Liver (tissue), 8 donors: ENCODE measurements at regions not wholly inside any gene's neighbourhood (a gene's known extent, or its start where the extent isn't known, plus 50 kb on each side); places are given as distances from the start of the nearest gene placed in this dataset.

Experiments
- DNase-seq: peaks from one replicate; pipeline ENCODE4 v3.0.0-alpha.2; 2017; ENCODE audit warnings: low spot score
- H3K27ac ChIP-seq, 2 donors: one replicate each; pipeline ENCODE4 v1.7.0; 2013; ENCODE audit warnings: inconsistent platforms in 2 of 2, low read length in 2 of 2, control low read depth in 1 of 2, low read depth in 1 of 2, mild to moderate bottlenecking in 1 of 2
- H3K27me3 ChIP-seq, 4 donors: one replicate each; pipeline versions ENCODE4 v1.6.1 to v1.7.0; 2013; ENCODE audit warnings: low read length in 3 of 4, inconsistent platforms in 1 of 4, mild to moderate bottlenecking in 1 of 4, moderate library complexity in 1 of 4; ENCODE audit not compliant: control insufficient read depth in 4 of 4, insufficient read depth in 4 of 4
- H3K36me3 ChIP-seq, 4 donors: one replicate each; pipeline versions ENCODE4 v1.6.1 to v1.7.0; 2013; ENCODE audit warnings: low read length in 3 of 4, mild to moderate bottlenecking in 3 of 4, low read depth in 1 of 4, moderate library complexity in 1 of 4; ENCODE audit not compliant: control insufficient read depth in 4 of 4, insufficient read depth in 3 of 4
- H3K4me1 ChIP-seq, 4 donors: one replicate each; pipeline versions ENCODE4 v1.6.1 to v1.7.0; 2013; ENCODE audit warnings: low read length in 3 of 4, mild to moderate bottlenecking in 3 of 4, moderate library complexity in 1 of 4; ENCODE audit not compliant: control insufficient read depth in 4 of 4, insufficient read depth in 4 of 4
- H3K4me3 ChIP-seq, 3 donors: one replicate each; pipeline versions ENCODE4 v1.6.1 to v1.7.0; 2013; ENCODE audit warnings: low read length in 3 of 3, control low read depth in 1 of 3, low read depth in 1 of 3, mild to moderate bottlenecking in 1 of 3
- H3K9ac ChIP-seq, 2 donors: one replicate each; pipeline ENCODE4 v1.7.0; 2013; ENCODE audit warnings: low read length in 2 of 2, mild to moderate bottlenecking in 2 of 2, moderate library complexity in 2 of 2, control low read depth in 1 of 2, low read depth in 1 of 2
- H3K9me3 ChIP-seq, 4 donors: one replicate each; pipeline versions ENCODE4 v1.6.1 to v1.7.0; 2013; ENCODE audit warnings: low read length in 3 of 4; ENCODE audit not compliant: control insufficient read depth in 4 of 4
- ATF3 ChIP-seq: IDR thresholded peaks from 2 replicates; pipeline ENCODE4 v1.6.1; 2016; ENCODE audit warnings: antibody characterized with exemption
- CTCF ChIP-seq: fragments of 150-350 bp; IDR thresholded peaks from 2 replicates; pipeline ENCODE4 v1.5.1; 2017; ENCODE audit warnings: improper control_type of control experiment, low read depth, low read length; ENCODE audit not compliant: missing input control
- EGR1 ChIP-seq, 2 donors: IDR thresholded peaks; 2 replicates each; pipeline ENCODE4 v1.6.1; 2016 to 2018; ENCODE audit warnings: antibody characterized with exemption in 2 of 2, low read depth in 2 of 2
- FOXA1 ChIP-seq: IDR thresholded peaks from 2 replicates; pipeline ENCODE4 v1.6.1; 2016; ENCODE audit warnings: antibody characterized with exemption
- FOXA2 ChIP-seq: IDR thresholded peaks from 2 replicates; pipeline ENCODE4 v1.6.1; 2016; ENCODE audit warnings: antibody characterized with exemption
- GABPA ChIP-seq, 2 donors: IDR thresholded peaks in 1 of 2; conservative IDR thresholded peaks in 1 of 2; 2 replicates each; pipeline ENCODE4 v1.6.1; 2016; ENCODE audit warnings: antibody characterized with exemption in 2 of 2, mild to moderate bottlenecking in 1 of 2, moderate library complexity in 1 of 2
- HNF4A ChIP-seq, 2 donors: conservative IDR thresholded peaks; 2 replicates each; pipeline ENCODE4 v1.6.1; 2016; ENCODE audit warnings: antibody characterized with exemption in 2 of 2, mild to moderate bottlenecking in 2 of 2
- HNF4G ChIP-seq: IDR thresholded peaks from 2 replicates; pipeline ENCODE4 v1.6.1; 2016; ENCODE audit warnings: antibody characterized with exemption
- JUND ChIP-seq, 2 donors: IDR thresholded peaks; 2 replicates each; pipeline ENCODE4 v1.6.1; 2016; ENCODE audit warnings: antibody characterized with exemption in 2 of 2
- MAX ChIP-seq: IDR thresholded peaks from 2 replicates; pipeline ENCODE4 v1.6.1; 2016; ENCODE audit warnings: antibody characterized with exemption
- NR2F2 ChIP-seq: IDR thresholded peaks from 2 replicates; pipeline ENCODE4 v1.6.1; 2016; ENCODE audit warnings: antibody characterized with exemption
- RAD21 ChIP-seq, 2 donors: IDR thresholded peaks; 2 replicates each; pipeline ENCODE4 v1.6.1; 2016; ENCODE audit warnings: antibody characterized with exemption in 2 of 2, mild to moderate bottlenecking in 2 of 2
- REST ChIP-seq: IDR thresholded peaks from 2 replicates; pipeline ENCODE4 v1.6.1; 2016; ENCODE audit warnings: antibody characterized with exemption, mild to moderate bottlenecking
- RXRA ChIP-seq, 2 donors: IDR thresholded peaks; 2 replicates each; pipeline ENCODE4 v1.6.1; 2017 to 2018; ENCODE audit warnings: antibody characterized with exemption in 2 of 2, mild to moderate bottlenecking in 1 of 2
- SP1 ChIP-seq: IDR thresholded peaks from 2 replicates; pipeline ENCODE4 v1.6.1; 2018; ENCODE audit warnings: antibody characterized with exemption, mild to moderate bottlenecking
- TAF1 ChIP-seq: conservative IDR thresholded peaks from 2 replicates; pipeline ENCODE4 v1.6.1; 2016; ENCODE audit warnings: antibody characterized with exemption, mild to moderate bottlenecking
- YY1 ChIP-seq: IDR thresholded peaks from 2 replicates; pipeline ENCODE4 v1.6.1; 2016; ENCODE audit warnings: antibody characterized with exemption, mild to moderate bottlenecking
- ZBTB33 ChIP-seq: IDR thresholded peaks from 2 replicates; pipeline ENCODE4 v1.6.1; 2016; ENCODE audit warnings: antibody characterized with exemption
- WGBS: extraction: QIAGEN DNeasy Blood & Tissue Kit; methylation state at CpG from one replicate; pipeline ENCODE4 v1.1.7; 2013; 5-methylcytosine and 5-hydroxymethylcytosine counted together
- donor health status: healthy.
- donor health status: healthy.
- donor health status: healthy.
- donor health status: healthy.
- donor health status: healthy.

GRCh38 chr5:4244306-4244705 lies 648.7 kb downstream of the IRX1 start:
- H3K27me3 ChIP-seq = peaks cover 0 to 4% (median 0%) of the 10 kb centered on the region in 4 donors
- 63% methylated on average over 9 of the region's 9 CpGs for WGBS
- H3K9ac ChIP-seq = no peak overlapping the region
- H3K4me3 ChIP-seq = no peak overlapping the region
- no peak overlapping the region for H3K27ac ChIP-seq
- no peak for TF ChIP-seq JUND (IDR thresholded peaks at IDR 0.05)
- TF ChIP-seq GABPA (IDR thresholded peaks at IDR 0.05 in 1 of 2, conservative IDR thresholded peaks at IDR 0.05 in 1 of 2) = no peak
- no peak for TF ChIP-seq HNF4A (conservative IDR thresholded peaks at IDR 0.05)
- TF ChIP-seq CTCF = no peak
- no peak for TF ChIP-seq RAD21 (IDR thresholded peaks at IDR 0.05)
- TF ChIP-seq EGR1 (IDR thresholded peaks at IDR 0.05; ENCODE audit: low read depth in 2 of 2) = no peak
- no peak for TF ChIP-seq REST
- TF ChIP-seq SP1 = no peak
- H3K9me3 ChIP-seq = no peaks in the 10 kb centered on the region
- no peaks in the 10 kb centered on the region for H3K4me1 ChIP-seq
- DNase-seq = no peak
- H3K36me3 ChIP-seq = no peaks in the 10 kb centered on the region

GRCh38 chr5:4245076-4245475 lies 649.4 kb downstream of the IRX1 start:
- H3K36me3 ChIP-seq = no peaks in the 10 kb centered on the region
- no peak overlapping the region for H3K27ac ChIP-seq
- H3K4me1 ChIP-seq = no peaks in the 10 kb centered on the region
- no peak overlapping the region for H3K9ac ChIP-seq
- H3K27me3 ChIP-seq = peaks cover 0 to 4% (median 0%) of the 10 kb centered on the region in 4 donors
- 66% methylated on average over 2 of the region's 2 CpGs for WGBS
- TF ChIP-seq JUND (IDR thresholded peaks at IDR 0.05) (no peak), EGR1 (IDR thresholded peaks at IDR 0.05; ENCODE audit: low read depth in 2 of 2) (no peak), MAX (no peak), RXRA (IDR thresholded peaks at IDR 0.05) (no peak), ZBTB33 (no peak), HNF4G (no peak), TAF1 (no peak), SP1 (no peak), YY1 (no peak), GABPA (IDR thresholded peaks at IDR 0.05 in 1 of 2, conservative IDR thresholded peaks at IDR 0.05 in 1 of 2) (no peak), FOXA2 (no peak), ATF3 (no peak), NR2F2 (no peak), FOXA1 (no peak), HNF4A (conservative IDR thresholded peaks at IDR 0.05) (no peak), CTCF (no peak)
- no peaks in the 10 kb centered on the region for H3K9me3 ChIP-seq
- H3K4me3 ChIP-seq = no peak overlapping the region
- DNase-seq = no peak
